PC-9 (cell line): ENCODE measurements at regions not wholly inside any gene's neighbourhood (a gene's known extent, or its start where the extent isn't known, plus 50 kb on each side); places are given as distances from the start of the nearest gene placed in this dataset.
"Not testable (repeated sequence)": the region's sequence is repeated elsewhere in the genome, so short reads cannot be mapped to it uniquely, and the experiment has no call there.

ENCODE experiments used
- BruUV-seq: library from RNA; stranded (reverse); fragments of 400-500 nt; replicated peaks from 2 replicates; lab custom pipeline; 2021; lab: Mats Ljungman, UMichigan
- CTCF ChIA-PET: fragments of 300-600 bp; sonication (Branson Sonifier 250); formaldehyde crosslinking; loops from one replicate; lab custom pipeline; 2022; ENCODE audit warnings: antibody characterized with exemption; lab: Charles Lee
- POLR2A ChIA-PET: fragments of 300-600 bp; sonication (Branson Sonifier 250); formaldehyde crosslinking; loops from one replicate; lab custom pipeline; 2022; ENCODE audit warnings: antibody characterized with exemption; ENCODE audit not compliant: unreplicated experiment; lab: Charles Lee
- DNase-seq, 2 experiments: peaks; one replicate each; pipeline versions ENCODE4 v3.0.0 to v3.0.0-alpha.2; 2015 to 2022; ENCODE audit warnings: mixed read lengths in 1 of 2
- H2AFZ ChIP-seq: fragments of 200-600 bp; sonication (generic); 2 replicates; pipeline ENCODE4 v1.8.1; 2017; ENCODE audit warnings: antibody characterized with exemption
- H3F3A ChIP-seq: fragments of 200-600 bp; sonication (generic); 2 replicates; pipeline ENCODE4 v1.8.1; 2017; ENCODE audit warnings: antibody characterized with exemption, mild to moderate bottlenecking, low read depth; ENCODE audit not compliant: insufficient read depth
- H3K27ac ChIP-seq: fragments of 200-600 bp; sonication (generic); 2 replicates; pipeline ENCODE4 v1.6.1; 2016; ENCODE audit warnings: mixed run types
- H3K27me3 ChIP-seq: fragments of 200-600 bp; sonication (generic); 2 replicates; pipeline ENCODE4 v1.6.1; 2016; ENCODE audit warnings: low read depth, mixed run types; ENCODE audit not compliant: insufficient read depth
- H3K36me3 ChIP-seq: fragments of 200-600 bp; sonication (generic); 2 replicates; pipeline ENCODE4 v1.6.1; 2016; ENCODE audit warnings: low read depth, mixed run types
- H3K4me1 ChIP-seq: fragments of 200-600 bp; sonication (generic); replicated peaks from 2 replicates; pipeline ENCODE4 v1.6.1; 2016; ENCODE audit warnings: mixed run types; ENCODE audit not compliant: insufficient read depth
- H3K4me2 ChIP-seq: fragments of 200-600 bp; sonication (generic); 2 replicates; pipeline ENCODE4 v1.6.1; 2017; ENCODE audit warnings: mixed run types
- H3K4me3 ChIP-seq: fragments of 200-600 bp; sonication (generic); 2 replicates; pipeline ENCODE4 v1.6.1; 2016; ENCODE audit warnings: mixed run types
- H3K79me2 ChIP-seq: fragments of 200-600 bp; sonication (generic); 2 replicates; pipeline ENCODE4 v1.6.1; 2017; ENCODE audit warnings: low read depth, mixed run types
- H3K9me2 ChIP-seq: fragments of 200-600 bp; sonication (generic); 2 replicates; pipeline ENCODE4 v1.8.1; 2017; ENCODE audit warnings: mild to moderate bottlenecking; ENCODE audit not compliant: insufficient read depth
- H3K9me3 ChIP-seq: fragments of 200-600 bp; sonication (generic); 2 replicates; pipeline ENCODE4 v1.8.1; 2016; ENCODE audit warnings: low read depth; ENCODE audit not compliant: insufficient read depth
- H4K20me1 ChIP-seq: fragments of 200-600 bp; sonication (generic); 2 replicates; pipeline ENCODE4 v1.8.1; 2017; ENCODE audit not compliant: insufficient read depth
- EZH2 ChIP-seq: fragments of 200-600 bp; sonication (generic); IDR thresholded peaks from 2 replicates; pipeline ENCODE4 v1.8.0; 2017; ENCODE audit warnings: antibody characterized with exemption, low read depth
- intact Hi-C: fragments of 100-400 bp; cut with micrococcal nuclease; formaldehyde crosslinking; loops from one replicate; pipeline ENCODE4 v1.10.0; 2022; ENCODE audit not compliant: unreplicated experiment
- TF ChIP-seq, protein P1 (sequence below): fragments of 200-600 bp; sonication (generic); conservative IDR thresholded peaks from 2 replicates; pipeline ENCODE4 v1.6.1; 2017; ENCODE audit warnings: mixed run types, antibody characterized with exemption, mild to moderate bottlenecking, moderate library complexity

GRCh38 chr7:106560482-106560881, 100.5 kb downstream of the CCDC71L start:
- Histone ChIP-seq H3K9me3 (no peaks in the 10 kb centered on the region; the same call in 1 of the 2 replicates), H4K20me1 (no peaks in the 10 kb centered on the region), H2AFZ (no peak overlapping the region), H3K79me2 (no peaks in the 10 kb centered on the region), H3K9me2 (no peaks in the 10 kb centered on the region), H3F3A (no peaks in the 10 kb centered on the region), H3K36me3 (no peaks in the 10 kb centered on the region), H3K4me3 (no peak overlapping the region), H3K27ac (no peak overlapping the region), H3K4me2 (no peak overlapping the region), H3K4me1 (peaks cover 4% of the 10 kb centered on the region; the same call in 1 of the 2 replicates), H3K27me3 (no peaks in the 10 kb centered on the region)
- TF ChIP-seq EZH2: no peak
- TF ChIP-seq, protein P1, sequence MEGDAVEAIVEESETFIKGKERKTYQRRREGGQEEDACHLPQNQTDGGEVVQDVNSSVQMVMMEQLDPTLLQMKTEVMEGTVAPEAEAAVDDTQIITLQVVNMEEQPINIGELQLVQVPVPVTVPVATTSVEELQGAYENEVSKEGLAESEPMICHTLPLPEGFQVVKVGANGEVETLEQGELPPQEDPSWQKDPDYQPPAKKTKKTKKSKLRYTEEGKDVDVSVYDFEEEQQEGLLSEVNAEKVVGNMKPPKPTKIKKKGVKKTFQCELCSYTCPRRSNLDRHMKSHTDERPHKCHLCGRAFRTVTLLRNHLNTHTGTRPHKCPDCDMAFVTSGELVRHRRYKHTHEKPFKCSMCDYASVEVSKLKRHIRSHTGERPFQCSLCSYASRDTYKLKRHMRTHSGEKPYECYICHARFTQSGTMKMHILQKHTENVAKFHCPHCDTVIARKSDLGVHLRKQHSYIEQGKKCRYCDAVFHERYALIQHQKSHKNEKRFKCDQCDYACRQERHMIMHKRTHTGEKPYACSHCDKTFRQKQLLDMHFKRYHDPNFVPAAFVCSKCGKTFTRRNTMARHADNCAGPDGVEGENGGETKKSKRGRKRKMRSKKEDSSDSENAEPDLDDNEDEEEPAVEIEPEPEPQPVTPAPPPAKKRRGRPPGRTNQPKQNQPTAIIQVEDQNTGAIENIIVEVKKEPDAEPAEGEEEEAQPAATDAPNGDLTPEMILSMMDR: no peak
- BruUV-seq: no TSS peak
- ChIA-PET CTCF (no interaction called here), POLR2A (no interaction called here)
- intact Hi-C loops: no loop called here
- DNase-seq: no peak

DNA sequence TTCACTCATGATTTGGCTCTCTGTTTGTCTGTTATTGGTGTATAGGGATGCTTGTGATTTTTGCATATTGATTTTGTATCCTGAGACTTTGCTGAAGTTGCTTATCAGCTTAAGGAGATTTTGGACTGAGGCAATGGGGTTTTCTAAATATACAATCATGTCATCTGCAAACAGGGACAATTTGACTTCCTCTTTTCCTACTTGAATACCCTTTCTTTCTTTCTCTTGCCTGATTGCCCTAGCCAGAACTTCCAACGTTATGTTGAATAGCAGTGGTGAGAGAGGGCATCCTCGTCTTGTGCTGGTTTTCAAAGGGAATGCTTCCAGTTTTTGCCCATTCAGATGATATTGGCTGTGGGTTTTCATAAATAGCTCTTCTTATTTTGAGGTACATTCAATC, 104.7 kb downstream of the CCDC71L start:
- H3K9me2 ChIP-seq, CTCF ChIA-PET: not testable (repeated sequence)

GRCh38 chr7:106554623-106555022, 106.3 kb downstream of the CCDC71L start:
- BruUV-seq: not testable (repeated sequence)

More for the DNA sequence above, 104.7 kb downstream of the CCDC71L start:
- H3K27me3 ChIP-seq, intact Hi-C loops, H3K4me1 ChIP-seq, POLR2A ChIA-PET, H3K4me2 ChIP-seq, H2AFZ ChIP-seq, DNase-seq, H3F3A ChIP-seq, H3K9me3 ChIP-seq, H4K20me1 ChIP-seq, H3K79me2 ChIP-seq, H3K36me3 ChIP-seq, BruUV-seq, H3K27ac ChIP-seq, H3K4me3 ChIP-seq: not testable (repeated sequence)

GRCh38 chr7:106553446-106553836, 107.5 kb downstream of the CCDC71L start:
- no TSS peak for BruUV-seq
- Histone ChIP-seq H3K4me3 (no peak overlapping the region), H3K4me2 (no peak overlapping the region), H3K9me2 (no peaks in the 10 kb centered on the region), H2AFZ (no peak overlapping the region), H3F3A (no peaks in the 10 kb centered on the region), H3K27ac (no peak overlapping the region), H3K79me2 (no peaks in the 10 kb centered on the region), H3K4me1 (no peaks in the 10 kb centered on the region), H4K20me1 (no peaks in the 10 kb centered on the region), H3K36me3 (no peaks in the 10 kb centered on the region), H3K9me3 (no peaks in the 10 kb centered on the region; the same call in 1 of the 2 replicates), H3K27me3 (no peaks in the 10 kb centered on the region)
- TF ChIP-seq, protein P1: no peak
- TF ChIP-seq EZH2: no peak
- DNase-seq: no peak
- POLR2A ChIA-PET: no interaction called here
- intact Hi-C loops: no loop called here
- CTCF ChIA-PET: no interaction called here

More at GRCh38 chr7:106554623-106555022, 106.3 kb downstream of the CCDC71L start:
- H3K4me3 ChIP-seq, H3K27ac ChIP-seq, DNase-seq, H3K27me3 ChIP-seq, CTCF ChIA-PET, intact Hi-C loops, H3K9me3 ChIP-seq, H3K79me2 ChIP-seq, H3K9me2 ChIP-seq, POLR2A ChIA-PET, H3K4me1 ChIP-seq, H3F3A ChIP-seq, H3K4me2 ChIP-seq, H4K20me1 ChIP-seq, H3K36me3 ChIP-seq, H2AFZ ChIP-seq: not testable (repeated sequence)
